ENCODE measurements at regions not wholly inside any gene's neighbourhood (a gene's known extent, or its start where the extent isn't known, plus 50 kb on each side); places are given as distances from the start of the nearest gene placed in this dataset.

DNA sequence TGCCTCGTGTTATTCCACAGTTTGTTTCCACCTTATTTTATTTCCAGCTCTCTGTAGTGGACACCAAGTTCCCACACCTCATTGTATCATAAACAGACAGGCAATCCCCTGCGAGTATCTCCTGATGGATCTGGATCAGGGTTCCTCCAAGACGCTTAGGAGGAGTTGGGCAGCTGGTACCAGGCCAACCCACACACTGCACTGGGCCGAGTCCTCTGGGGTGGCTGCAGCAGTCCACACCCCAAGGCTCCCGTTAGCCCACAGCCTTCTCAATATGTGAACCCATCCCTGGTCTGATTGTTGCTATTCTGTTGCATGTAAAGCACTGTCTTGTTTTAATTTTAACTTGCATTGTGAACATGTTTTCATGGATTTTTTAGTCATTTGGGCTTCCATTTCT, 178.8 kb upstream of the RAB6C start:
- Mint-ChIP-seq H3K4me3 (ENCODE audit: low read depth) (no peak overlapping the region), H3K9me3 (ENCODE audit: low read depth) (no peaks in the 10 kb centered on the region), H3K4me1 (ENCODE audit: low read depth) (no peaks in the 10 kb centered on the region), H3K27ac (no peak overlapping the region), H3K36me3 (ENCODE audit: insufficient read depth) (no peaks in the 10 kb centered on the region), H3K27me3 (peaks cover 42% of the 10 kb centered on the region)
- TF ChIP-seq, protein P1, sequence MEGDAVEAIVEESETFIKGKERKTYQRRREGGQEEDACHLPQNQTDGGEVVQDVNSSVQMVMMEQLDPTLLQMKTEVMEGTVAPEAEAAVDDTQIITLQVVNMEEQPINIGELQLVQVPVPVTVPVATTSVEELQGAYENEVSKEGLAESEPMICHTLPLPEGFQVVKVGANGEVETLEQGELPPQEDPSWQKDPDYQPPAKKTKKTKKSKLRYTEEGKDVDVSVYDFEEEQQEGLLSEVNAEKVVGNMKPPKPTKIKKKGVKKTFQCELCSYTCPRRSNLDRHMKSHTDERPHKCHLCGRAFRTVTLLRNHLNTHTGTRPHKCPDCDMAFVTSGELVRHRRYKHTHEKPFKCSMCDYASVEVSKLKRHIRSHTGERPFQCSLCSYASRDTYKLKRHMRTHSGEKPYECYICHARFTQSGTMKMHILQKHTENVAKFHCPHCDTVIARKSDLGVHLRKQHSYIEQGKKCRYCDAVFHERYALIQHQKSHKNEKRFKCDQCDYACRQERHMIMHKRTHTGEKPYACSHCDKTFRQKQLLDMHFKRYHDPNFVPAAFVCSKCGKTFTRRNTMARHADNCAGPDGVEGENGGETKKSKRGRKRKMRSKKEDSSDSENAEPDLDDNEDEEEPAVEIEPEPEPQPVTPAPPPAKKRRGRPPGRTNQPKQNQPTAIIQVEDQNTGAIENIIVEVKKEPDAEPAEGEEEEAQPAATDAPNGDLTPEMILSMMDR (IDR thresholded peaks at IDR 0.05; ENCODE audit: unreplicated experiment), result no peak
- no peak for DNase-seq (ENCODE audit: low spot score, unreplicated experiment)

DNA sequence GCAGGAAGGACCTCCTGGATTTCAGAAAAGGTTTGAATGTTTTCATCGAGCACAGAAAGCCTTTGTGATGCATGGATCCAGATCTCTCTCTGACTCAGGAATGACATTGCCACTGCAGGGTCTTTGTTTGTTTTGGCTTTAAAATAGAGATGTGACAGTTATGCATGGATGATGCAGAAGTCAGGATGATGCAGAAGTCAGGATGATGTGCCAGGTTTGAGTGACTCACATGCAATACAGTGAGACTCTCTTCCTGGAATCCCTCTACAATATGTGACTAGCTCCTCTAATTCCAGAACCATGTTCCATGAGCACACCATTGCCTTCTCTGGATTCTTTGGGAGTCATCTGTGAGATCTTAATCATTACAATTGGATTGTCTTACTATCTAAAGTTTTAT, 177.9 kb upstream of the RAB6C start:
- H3K36me3 Mint-ChIP-seq (ENCODE audit: insufficient read depth), result no peaks in the 10 kb centered on the region
- no peaks in the 10 kb centered on the region for H3K9me3 Mint-ChIP-seq (ENCODE audit: low read depth)
- H3K4me1 Mint-ChIP-seq (ENCODE audit: low read depth), result peaks cover 5% of the 10 kb centered on the region
- DNase-seq (ENCODE audit: low spot score, unreplicated experiment), result no peak
- no peak overlapping the region for H3K4me3 Mint-ChIP-seq (ENCODE audit: low read depth)
- H3K27me3 Mint-ChIP-seq, result peaks cover 39% of the 10 kb centered on the region
- TF ChIP-seq, protein P1 (IDR thresholded peaks at IDR 0.05; ENCODE audit: unreplicated experiment), result no peak
- no peak overlapping the region for H3K27ac Mint-ChIP-seq

DNA sequence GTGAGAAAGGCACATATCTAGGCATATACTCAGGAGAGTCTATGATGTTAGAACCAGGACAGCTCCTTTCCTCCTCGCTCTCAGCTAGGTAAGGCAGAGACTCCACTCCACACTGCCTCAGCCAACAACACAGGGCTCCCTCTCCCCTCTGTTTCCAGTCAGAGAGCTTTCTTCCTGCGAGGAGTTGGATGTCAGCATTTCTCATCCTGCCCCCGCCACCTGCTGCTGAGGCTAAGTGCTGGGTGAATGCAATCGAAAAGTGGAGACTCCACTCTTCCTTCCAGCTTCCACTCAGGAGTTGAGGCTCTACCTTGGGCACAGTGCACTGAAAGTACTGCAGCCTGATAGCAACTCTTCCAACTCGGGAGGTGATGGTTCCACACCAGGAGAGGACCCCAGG, 177.2 kb upstream of the RAB6C start:
- H3K4me1 Mint-ChIP-seq (ENCODE audit: low read depth), result peaks cover 7% of the 10 kb centered on the region
- H3K27me3 Mint-ChIP-seq, result peaks cover 42% of the 10 kb centered on the region
- TF ChIP-seq, protein P1 (IDR thresholded peaks at IDR 0.05; ENCODE audit: unreplicated experiment), result no peak
- no peak overlapping the region for H3K27ac Mint-ChIP-seq
- H3K9me3 Mint-ChIP-seq (ENCODE audit: low read depth), result no peaks in the 10 kb centered on the region
- H3K36me3 Mint-ChIP-seq (ENCODE audit: insufficient read depth), result no peaks in the 10 kb centered on the region
- DNase-seq (ENCODE audit: low spot score, unreplicated experiment), result no peak
- no peak overlapping the region for H3K4me3 Mint-ChIP-seq (ENCODE audit: low read depth)

DNA sequence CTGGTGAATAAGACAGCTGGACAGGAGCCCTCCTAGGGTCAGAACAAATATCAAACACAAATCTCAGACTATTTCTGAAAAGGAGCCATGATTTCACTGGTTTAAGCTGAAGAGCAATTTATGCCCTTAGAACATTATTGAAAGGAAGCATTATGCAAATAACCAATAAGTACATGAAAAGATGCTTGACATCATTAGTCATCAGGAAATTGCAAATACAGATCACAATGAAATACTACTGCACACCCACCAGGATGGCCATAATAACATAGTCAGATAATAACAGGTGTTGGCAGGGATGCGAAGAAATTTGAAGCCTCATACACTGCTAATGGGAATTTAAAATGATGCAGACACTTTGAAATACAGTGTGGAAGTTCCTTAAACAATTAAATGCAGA, 176.4 kb upstream of the RAB6C start:
- no peak overlapping the region for H3K4me3 Mint-ChIP-seq (ENCODE audit: low read depth)
- H3K9me3 Mint-ChIP-seq (ENCODE audit: low read depth), result no peaks in the 10 kb centered on the region
- DNase-seq (ENCODE audit: low spot score, unreplicated experiment), result no peak
- H3K27ac Mint-ChIP-seq, result no peak overlapping the region
- H3K4me1 Mint-ChIP-seq (ENCODE audit: low read depth), result peaks cover 12% of the 10 kb centered on the region
- no peaks in the 10 kb centered on the region for H3K36me3 Mint-ChIP-seq (ENCODE audit: insufficient read depth)
- TF ChIP-seq, protein P1 (IDR thresholded peaks at IDR 0.05; ENCODE audit: unreplicated experiment), result no peak
- H3K27me3 Mint-ChIP-seq, result peaks cover 39% of the 10 kb centered on the region

DNA sequence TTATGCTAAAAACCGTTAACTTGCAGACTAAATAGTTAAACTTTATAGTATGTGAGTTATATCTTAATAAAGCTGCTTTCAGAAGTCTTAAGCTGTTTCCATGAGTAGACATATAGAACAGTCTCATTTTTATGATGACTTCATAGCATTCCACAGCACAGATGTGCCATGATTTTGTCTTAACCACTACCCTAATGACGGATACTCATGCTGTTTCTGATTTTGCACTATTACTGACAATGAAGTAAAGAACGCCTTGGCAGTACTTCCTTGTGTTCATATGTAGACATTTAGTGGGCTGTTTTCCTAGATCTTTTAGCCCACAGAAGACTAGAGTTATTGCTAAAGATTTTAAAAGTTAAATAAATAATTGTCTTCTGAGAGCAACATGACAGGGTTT, 175.6 kb upstream of the RAB6C start:
- TF ChIP-seq, protein P1 (IDR thresholded peaks at IDR 0.05; ENCODE audit: unreplicated experiment), result no peak
- no peaks in the 10 kb centered on the region for H3K36me3 Mint-ChIP-seq (ENCODE audit: insufficient read depth)
- H3K27ac Mint-ChIP-seq, result no peak overlapping the region
- H3K4me3 Mint-ChIP-seq (ENCODE audit: low read depth), result no peak overlapping the region
- peaks cover 38% of the 10 kb centered on the region for H3K27me3 Mint-ChIP-seq
- DNase-seq (ENCODE audit: low spot score, unreplicated experiment), result no peak
- peaks cover 13% of the 10 kb centered on the region for H3K4me1 Mint-ChIP-seq (ENCODE audit: low read depth)
- no peaks in the 10 kb centered on the region for H3K9me3 Mint-ChIP-seq (ENCODE audit: low read depth)
